ENCODE measurements at regions not wholly inside any gene's neighbourhood (a gene's known extent, or its start where the extent isn't known, plus 50 kb on each side); places are given as distances from the start of the nearest gene placed in this dataset.
A peak's percentile ranks its signal among the peaks of the same experiment; 100 is the strongest.

- no peak overlapping the region for H3K9ac ChIP-seq (ENCODE audit: control insufficient read depth, extremely low read depth, insufficient read depth, low read length)
- no peak overlapping the region for H3K4me3 ChIP-seq (ENCODE audit: control insufficient read depth in 2 of 3, extremely low read depth in 1 of 3, insufficient read depth in 2 of 3, low read depth in 1 of 3, low read length in 3 of 3)
- no peak overlapping the region for H2AFZ ChIP-seq (ENCODE audit: control insufficient read depth, low read length)
- H4K20me1 ChIP-seq (ENCODE audit: control insufficient read depth, extremely low read depth, insufficient read depth, low read length): no peaks in the 10 kb centered on the region
- no peak overlapping the region for H3K27ac ChIP-seq (ENCODE audit: control insufficient read depth, insufficient read depth, low read length)
- TF ChIP-seq EZH2 (IDR thresholded peaks at IDR 0.05; ENCODE audit: low read length): no peak
- H3K36me3 ChIP-seq (ENCODE audit: control insufficient read depth in 2 of 2, extremely low read depth in 1 of 2, insufficient read depth in 2 of 2, low read length in 2 of 2): no peaks in the 10 kb centered on the region
- FAIRE-seq: no peak
- dilution Hi-C loops (cut with MboI; ENCODE audit: extremely low pct_ligation_motif_present, low sequenced_read_pairs): no loop called here
- H3K4me2 ChIP-seq (ENCODE audit: control insufficient read depth, extremely low read depth, insufficient read depth, low read depth, low read length): no peak overlapping the region
- no peak for DNase-seq (ENCODE audit: low read depth, low spot score)
- H3K9me3 ChIP-seq (ENCODE audit: control insufficient read depth, low read depth, low read length): no peaks in the 10 kb centered on the region
- no peaks in the 10 kb centered on the region for H3K4me1 ChIP-seq (ENCODE audit: control insufficient read depth, extremely low read depth, insufficient read depth, low read length)
- H3K27me3 ChIP-seq (ENCODE audit: control insufficient read depth, extremely low read depth, insufficient read depth, low read length): no peaks in the 10 kb centered on the region
- no peaks in the 10 kb centered on the region for H3K9me1 ChIP-seq (ENCODE audit: control insufficient read depth, extremely low read depth, insufficient read depth, low read length)
- H3K79me2 ChIP-seq (ENCODE audit: control insufficient read depth, insufficient read depth, low read length): no peaks in the 10 kb centered on the region
These were observed 329.2 kb upstream of the FIGN start for GRCh38 chr2:164065038-164065437.

GRCh38 chr2:164061129-164061746, 325.4 kb upstream of the FIGN start:
- no peaks in the 10 kb centered on the region for H3K9me1 ChIP-seq (ENCODE audit: control insufficient read depth, extremely low read depth, insufficient read depth, low read length)
- H4K20me1 ChIP-seq (ENCODE audit: control insufficient read depth, extremely low read depth, insufficient read depth, low read length): no peaks in the 10 kb centered on the region
- dilution Hi-C loops (cut with MboI; ENCODE audit: extremely low pct_ligation_motif_present, low sequenced_read_pairs): no loop called here
- H3K36me3 ChIP-seq (ENCODE audit: control insufficient read depth in 2 of 2, extremely low read depth in 1 of 2, insufficient read depth in 2 of 2, low read length in 2 of 2): no peaks in the 10 kb centered on the region
- DNase-seq (ENCODE audit: low read depth, low spot score): peak; percentile 2
- H3K9me3 ChIP-seq (ENCODE audit: control insufficient read depth, low read depth, low read length): no peaks in the 10 kb centered on the region
- TF ChIP-seq, protein P1, sequence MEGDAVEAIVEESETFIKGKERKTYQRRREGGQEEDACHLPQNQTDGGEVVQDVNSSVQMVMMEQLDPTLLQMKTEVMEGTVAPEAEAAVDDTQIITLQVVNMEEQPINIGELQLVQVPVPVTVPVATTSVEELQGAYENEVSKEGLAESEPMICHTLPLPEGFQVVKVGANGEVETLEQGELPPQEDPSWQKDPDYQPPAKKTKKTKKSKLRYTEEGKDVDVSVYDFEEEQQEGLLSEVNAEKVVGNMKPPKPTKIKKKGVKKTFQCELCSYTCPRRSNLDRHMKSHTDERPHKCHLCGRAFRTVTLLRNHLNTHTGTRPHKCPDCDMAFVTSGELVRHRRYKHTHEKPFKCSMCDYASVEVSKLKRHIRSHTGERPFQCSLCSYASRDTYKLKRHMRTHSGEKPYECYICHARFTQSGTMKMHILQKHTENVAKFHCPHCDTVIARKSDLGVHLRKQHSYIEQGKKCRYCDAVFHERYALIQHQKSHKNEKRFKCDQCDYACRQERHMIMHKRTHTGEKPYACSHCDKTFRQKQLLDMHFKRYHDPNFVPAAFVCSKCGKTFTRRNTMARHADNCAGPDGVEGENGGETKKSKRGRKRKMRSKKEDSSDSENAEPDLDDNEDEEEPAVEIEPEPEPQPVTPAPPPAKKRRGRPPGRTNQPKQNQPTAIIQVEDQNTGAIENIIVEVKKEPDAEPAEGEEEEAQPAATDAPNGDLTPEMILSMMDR (optimal IDR thresholded peaks at IDR 0.05 in 1 of 3, IDR thresholded peaks at IDR 0.05 in 1 of 3, conservative IDR thresholded peaks at IDR 0.05 in 1 of 3; ENCODE audit: extremely low read depth in 1 of 3, insufficient read depth in 2 of 3, low read length in 3 of 3): peak; percentile 67 to 79 (median 73)
- TF ChIP-seq EZH2 (IDR thresholded peaks at IDR 0.05; ENCODE audit: low read length): no peak
- no peaks in the 10 kb centered on the region for H3K79me2 ChIP-seq (ENCODE audit: control insufficient read depth, insufficient read depth, low read length)
- peaks cover 5% of the 10 kb centered on the region for H3K27me3 ChIP-seq (ENCODE audit: control insufficient read depth, extremely low read depth, insufficient read depth, low read length)
- FAIRE-seq: no peak
- H3K27ac ChIP-seq (ENCODE audit: control insufficient read depth, insufficient read depth, low read length): no peak overlapping the region
- no peak overlapping the region for H2AFZ ChIP-seq (ENCODE audit: control insufficient read depth, low read length)
- H3K4me2 ChIP-seq (ENCODE audit: control insufficient read depth, extremely low read depth, insufficient read depth, low read depth, low read length): no peak overlapping the region
- no peak overlapping the region for H3K4me3 ChIP-seq (ENCODE audit: control insufficient read depth in 2 of 3, extremely low read depth in 1 of 3, insufficient read depth in 2 of 3, low read depth in 1 of 3, low read length in 3 of 3)
- no peak overlapping the region for H3K9ac ChIP-seq (ENCODE audit: control insufficient read depth, extremely low read depth, insufficient read depth, low read length)
- no peaks in the 10 kb centered on the region for H3K4me1 ChIP-seq (ENCODE audit: control insufficient read depth, extremely low read depth, insufficient read depth, low read length)

DNA sequence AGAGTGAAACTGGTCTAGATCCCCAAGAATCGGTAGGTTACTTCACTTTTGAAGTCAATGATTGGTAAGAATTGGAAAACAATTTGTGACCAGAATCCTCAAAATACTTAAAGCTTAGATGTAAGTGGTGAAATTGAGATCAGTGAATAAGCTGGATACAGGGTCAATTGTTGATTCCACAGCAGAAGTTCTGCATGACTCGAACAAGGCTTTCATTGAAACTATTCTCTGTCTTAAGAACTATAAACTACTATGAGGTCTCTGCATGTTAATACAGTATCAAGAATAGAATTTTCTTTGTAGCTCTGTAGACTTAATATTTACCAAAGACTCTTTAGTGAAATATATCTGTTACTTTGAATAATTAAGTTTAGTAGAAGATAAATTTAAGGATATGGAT, 324.2 kb upstream of the FIGN start:
- H3K4me3 ChIP-seq (ENCODE audit: control insufficient read depth in 2 of 3, extremely low read depth in 1 of 3, insufficient read depth in 2 of 3, low read depth in 1 of 3, low read length in 3 of 3): no peak overlapping the region
- FAIRE-seq (no peak), DNase-seq (ENCODE audit: low read depth, low spot score) (no peak)
- H2AFZ ChIP-seq (ENCODE audit: control insufficient read depth, low read length): no peak overlapping the region
- TF ChIP-seq EZH2 (IDR thresholded peaks at IDR 0.05; ENCODE audit: low read length): no peak
- TF ChIP-seq, protein P1 (optimal IDR thresholded peaks at IDR 0.05 in 1 of 3, IDR thresholded peaks at IDR 0.05 in 1 of 3, conservative IDR thresholded peaks at IDR 0.05 in 1 of 3; ENCODE audit: extremely low read depth in 1 of 3, insufficient read depth in 2 of 3, low read length in 3 of 3): no peak
- peaks cover 5% of the 10 kb centered on the region for H3K27me3 ChIP-seq (ENCODE audit: control insufficient read depth, extremely low read depth, insufficient read depth, low read length)
- no peak overlapping the region for H3K9ac ChIP-seq (ENCODE audit: control insufficient read depth, extremely low read depth, insufficient read depth, low read length)
- no peaks in the 10 kb centered on the region for H3K36me3 ChIP-seq (ENCODE audit: control insufficient read depth in 2 of 2, extremely low read depth in 1 of 2, insufficient read depth in 2 of 2, low read length in 2 of 2)
- no peaks in the 10 kb centered on the region for H3K79me2 ChIP-seq (ENCODE audit: control insufficient read depth, insufficient read depth, low read length)
- H3K4me1 ChIP-seq (ENCODE audit: control insufficient read depth, extremely low read depth, insufficient read depth, low read length): no peaks in the 10 kb centered on the region
- no peak overlapping the region for H3K27ac ChIP-seq (ENCODE audit: control insufficient read depth, insufficient read depth, low read length)
- H4K20me1 ChIP-seq (ENCODE audit: control insufficient read depth, extremely low read depth, insufficient read depth, low read length): no peaks in the 10 kb centered on the region
- no peaks in the 10 kb centered on the region for H3K9me1 ChIP-seq (ENCODE audit: control insufficient read depth, extremely low read depth, insufficient read depth, low read length)
- no peak overlapping the region for H3K4me2 ChIP-seq (ENCODE audit: control insufficient read depth, extremely low read depth, insufficient read depth, low read depth, low read length)
- dilution Hi-C loops (cut with MboI; ENCODE audit: extremely low pct_ligation_motif_present, low sequenced_read_pairs): no loop called here
- H3K9me3 ChIP-seq (ENCODE audit: control insufficient read depth, low read depth, low read length): no peaks in the 10 kb centered on the region
